Hepatocyte (in vitro differentiated cells): ENCODE measurements at regions not wholly inside any gene's neighbourhood (a gene's known extent, or its start where the extent isn't known, plus 50 kb on each side); places are given as distances from the start of the nearest gene placed in this dataset.

ENCODE experiments used
- EZH2 ChIP-seq: fragments of 200-600 bp; sonication (generic); IDR thresholded peaks from 2 replicates; pipeline ENCODE4 v1.6.1; 2016; ENCODE audit warnings: antibody characterized with exemption, mild to moderate bottlenecking, borderline replicate concordance
- TF ChIP-seq, protein P1 (sequence below): fragments of 200-600 bp; sonication (generic); IDR thresholded peaks from 2 replicates; pipeline ENCODE4 v1.5.1; 2016; ENCODE audit warnings: antibody characterized with exemption, mild to moderate bottlenecking; ENCODE audit not compliant: poor library complexity

DNA sequence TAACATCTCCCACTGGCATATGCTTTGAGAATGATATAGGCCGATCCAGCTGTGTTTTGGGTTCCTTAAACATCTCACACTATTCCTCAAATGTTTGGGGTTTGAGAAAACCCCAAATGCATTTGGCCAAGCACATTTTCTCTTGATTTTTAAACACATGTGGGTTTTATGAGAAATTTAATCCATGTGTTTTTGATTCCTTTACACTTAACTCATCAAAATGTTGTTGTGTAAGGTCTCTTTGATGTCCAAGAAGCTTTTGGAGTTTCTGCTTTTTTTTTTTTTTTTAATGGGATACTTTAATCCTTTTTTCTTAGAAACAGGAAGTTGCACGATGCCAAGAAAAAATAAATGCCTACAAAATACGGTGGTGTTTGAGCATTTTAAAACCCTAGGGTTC, 339.8 kb upstream of the TCF4 start:
- TF ChIP-seq, protein P1, sequence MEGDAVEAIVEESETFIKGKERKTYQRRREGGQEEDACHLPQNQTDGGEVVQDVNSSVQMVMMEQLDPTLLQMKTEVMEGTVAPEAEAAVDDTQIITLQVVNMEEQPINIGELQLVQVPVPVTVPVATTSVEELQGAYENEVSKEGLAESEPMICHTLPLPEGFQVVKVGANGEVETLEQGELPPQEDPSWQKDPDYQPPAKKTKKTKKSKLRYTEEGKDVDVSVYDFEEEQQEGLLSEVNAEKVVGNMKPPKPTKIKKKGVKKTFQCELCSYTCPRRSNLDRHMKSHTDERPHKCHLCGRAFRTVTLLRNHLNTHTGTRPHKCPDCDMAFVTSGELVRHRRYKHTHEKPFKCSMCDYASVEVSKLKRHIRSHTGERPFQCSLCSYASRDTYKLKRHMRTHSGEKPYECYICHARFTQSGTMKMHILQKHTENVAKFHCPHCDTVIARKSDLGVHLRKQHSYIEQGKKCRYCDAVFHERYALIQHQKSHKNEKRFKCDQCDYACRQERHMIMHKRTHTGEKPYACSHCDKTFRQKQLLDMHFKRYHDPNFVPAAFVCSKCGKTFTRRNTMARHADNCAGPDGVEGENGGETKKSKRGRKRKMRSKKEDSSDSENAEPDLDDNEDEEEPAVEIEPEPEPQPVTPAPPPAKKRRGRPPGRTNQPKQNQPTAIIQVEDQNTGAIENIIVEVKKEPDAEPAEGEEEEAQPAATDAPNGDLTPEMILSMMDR, result no peak
- TF ChIP-seq EZH2, result no peak
